ENCODE measurements at regions not wholly inside any gene's neighbourhood (a gene's known extent, or its start where the extent isn't known, plus 50 kb on each side); places are given as distances from the start of the nearest gene placed in this dataset.

DNA sequence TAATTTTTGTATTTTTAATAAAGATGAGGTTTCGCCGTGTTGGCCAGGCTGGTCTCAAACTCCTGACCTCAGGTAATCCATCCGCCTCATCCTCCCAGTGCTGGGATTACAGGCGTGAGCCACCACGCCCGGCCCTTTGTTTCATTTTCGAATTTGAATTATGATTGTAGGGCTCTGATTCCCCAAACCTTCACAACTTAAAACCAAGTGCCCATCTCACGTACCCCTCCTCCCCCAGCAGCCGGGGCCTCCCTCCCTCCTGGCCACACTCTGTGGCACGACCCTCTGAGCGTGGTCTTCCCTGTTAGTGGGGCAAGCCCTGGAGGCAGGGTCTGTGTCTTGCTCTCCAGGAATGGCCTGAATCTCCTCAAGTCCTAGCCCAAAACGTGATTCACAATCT lies 166.5 kb downstream of the ASB1 start:
- H3K4me3 ChIP-seq (ENCODE audit: low read depth, low read length), result no peak overlapping the region
- DNase-seq (ENCODE audit: low read depth), result no peak
- TF ChIP-seq, protein P1, sequence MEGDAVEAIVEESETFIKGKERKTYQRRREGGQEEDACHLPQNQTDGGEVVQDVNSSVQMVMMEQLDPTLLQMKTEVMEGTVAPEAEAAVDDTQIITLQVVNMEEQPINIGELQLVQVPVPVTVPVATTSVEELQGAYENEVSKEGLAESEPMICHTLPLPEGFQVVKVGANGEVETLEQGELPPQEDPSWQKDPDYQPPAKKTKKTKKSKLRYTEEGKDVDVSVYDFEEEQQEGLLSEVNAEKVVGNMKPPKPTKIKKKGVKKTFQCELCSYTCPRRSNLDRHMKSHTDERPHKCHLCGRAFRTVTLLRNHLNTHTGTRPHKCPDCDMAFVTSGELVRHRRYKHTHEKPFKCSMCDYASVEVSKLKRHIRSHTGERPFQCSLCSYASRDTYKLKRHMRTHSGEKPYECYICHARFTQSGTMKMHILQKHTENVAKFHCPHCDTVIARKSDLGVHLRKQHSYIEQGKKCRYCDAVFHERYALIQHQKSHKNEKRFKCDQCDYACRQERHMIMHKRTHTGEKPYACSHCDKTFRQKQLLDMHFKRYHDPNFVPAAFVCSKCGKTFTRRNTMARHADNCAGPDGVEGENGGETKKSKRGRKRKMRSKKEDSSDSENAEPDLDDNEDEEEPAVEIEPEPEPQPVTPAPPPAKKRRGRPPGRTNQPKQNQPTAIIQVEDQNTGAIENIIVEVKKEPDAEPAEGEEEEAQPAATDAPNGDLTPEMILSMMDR (IDR thresholded peaks at IDR 0.05; ENCODE audit: insufficient read depth, low read depth, low read length, missing control alignments), result no peak

DNA sequence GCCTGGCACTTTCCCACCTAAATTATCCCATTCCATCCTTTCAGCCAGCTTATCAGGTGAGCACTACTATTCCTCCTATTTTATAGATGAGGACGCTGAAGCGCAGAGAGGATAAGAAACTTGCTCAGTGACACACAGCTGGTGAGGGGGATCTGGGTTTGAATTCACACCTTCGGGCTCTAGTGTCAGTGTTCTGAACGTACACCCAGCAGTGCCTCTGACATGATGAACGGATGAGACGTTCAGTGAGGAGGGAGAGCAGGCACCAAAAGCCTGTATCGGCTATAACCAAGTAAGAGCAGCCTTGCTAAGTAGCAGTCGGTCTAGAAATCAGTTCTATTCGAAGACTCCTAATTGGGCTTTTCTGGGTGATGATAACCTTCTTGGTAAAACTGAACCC lies 167.0 kb downstream of the ASB1 start:
- no peak overlapping the region for H3K4me3 ChIP-seq (ENCODE audit: low read depth, low read length)
- TF ChIP-seq, protein P1 (IDR thresholded peaks at IDR 0.05; ENCODE audit: insufficient read depth, low read depth, low read length, missing control alignments), result no peak
- no peak for DNase-seq (ENCODE audit: low read depth)

DNA sequence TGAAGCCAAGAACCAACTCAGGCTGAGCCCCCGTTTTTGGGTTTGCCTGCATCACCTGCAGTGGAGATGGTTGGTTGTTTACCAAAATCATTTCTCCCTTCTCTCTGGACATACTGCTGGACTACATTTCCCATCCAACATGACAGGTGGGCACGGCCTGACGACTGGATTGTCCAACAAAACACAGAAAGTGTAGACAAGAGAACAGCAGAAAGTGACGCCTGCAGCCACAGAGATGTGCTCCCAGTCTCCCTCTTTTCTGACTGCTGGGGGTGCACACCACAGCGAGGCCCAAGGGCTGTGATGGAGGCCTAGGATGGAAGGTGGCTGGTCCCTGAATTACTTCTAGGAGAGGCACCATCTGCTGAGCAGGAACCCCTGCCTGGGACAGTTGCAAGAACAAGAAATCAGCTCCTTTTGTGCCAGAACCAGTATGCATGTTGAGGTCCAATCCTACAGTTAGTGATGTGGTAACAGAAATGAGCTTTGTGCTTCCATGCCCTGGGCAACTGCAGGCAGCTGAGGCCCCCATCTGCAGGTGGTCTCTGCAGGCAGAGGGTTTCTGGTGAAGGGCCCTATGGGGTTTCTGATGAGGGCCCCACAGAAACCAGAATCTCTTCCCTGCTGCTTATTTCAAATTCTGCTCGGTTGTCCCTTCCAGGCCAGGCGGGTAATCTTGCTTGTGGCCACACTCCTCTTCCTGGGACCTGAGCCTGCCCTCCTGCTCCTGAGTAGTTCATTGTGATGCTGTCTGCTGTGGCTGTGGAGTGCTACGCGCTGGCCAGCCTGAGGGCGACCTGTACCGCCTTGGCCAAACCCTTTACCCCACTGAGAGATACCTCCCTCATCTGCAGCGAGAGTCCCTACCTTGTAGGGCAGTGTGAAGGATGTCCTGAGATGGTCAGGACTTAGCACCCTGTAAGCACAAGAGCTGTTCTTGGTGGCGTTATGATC lies 168.3 kb downstream of the ASB1 start:
- no peak overlapping the region for H3K4me3 ChIP-seq (ENCODE audit: low read depth, low read length)
- TF ChIP-seq, protein P1 (IDR thresholded peaks at IDR 0.05; ENCODE audit: insufficient read depth, low read depth, low read length, missing control alignments), result no peak
- no peak for DNase-seq (ENCODE audit: low read depth)

DNA sequence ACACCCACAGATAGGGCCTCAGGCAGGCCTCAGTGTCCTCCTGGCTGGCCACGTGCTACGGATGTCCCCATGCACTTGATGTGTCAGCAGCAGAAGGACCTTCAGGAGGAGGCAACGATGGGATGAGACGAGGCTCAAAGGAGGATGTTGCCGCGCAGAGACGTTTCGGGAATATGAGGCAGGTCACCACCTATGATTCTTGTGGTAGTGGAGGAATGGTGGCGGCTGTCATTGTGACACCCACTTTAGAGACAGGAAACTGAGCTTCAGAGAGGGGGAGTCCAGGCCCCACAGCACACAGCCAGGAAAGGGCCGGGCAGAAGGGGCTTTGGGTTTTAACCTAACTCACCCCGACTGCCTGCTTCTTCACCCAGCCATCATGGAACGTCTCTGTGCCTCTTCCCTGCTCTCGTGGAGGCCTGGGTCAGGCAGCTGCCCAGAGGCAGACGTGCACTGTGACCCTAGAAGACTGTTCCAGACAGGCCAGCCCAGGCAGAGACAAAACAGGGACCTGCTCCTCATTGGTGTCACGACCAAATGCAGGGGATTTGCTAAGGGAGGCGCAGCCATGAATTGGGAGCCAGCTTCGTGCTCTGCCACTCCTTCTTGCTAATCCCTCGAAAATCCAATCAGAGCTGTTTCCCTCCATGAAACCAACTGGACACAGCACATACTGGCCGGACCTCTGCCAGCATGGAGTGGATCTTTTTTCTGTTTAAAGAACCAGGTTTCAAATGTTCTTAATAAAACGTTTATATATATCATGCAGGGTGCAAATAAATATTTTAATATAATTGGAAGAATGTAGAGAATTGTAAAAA lies 169.2 kb downstream of the ASB1 start:
- TF ChIP-seq, protein P1 (IDR thresholded peaks at IDR 0.05; ENCODE audit: insufficient read depth, low read depth, low read length, missing control alignments), result no peak
- H3K4me3 ChIP-seq (ENCODE audit: low read depth, low read length), result no peak overlapping the region
- DNase-seq (ENCODE audit: low read depth), result no peak

DNA sequence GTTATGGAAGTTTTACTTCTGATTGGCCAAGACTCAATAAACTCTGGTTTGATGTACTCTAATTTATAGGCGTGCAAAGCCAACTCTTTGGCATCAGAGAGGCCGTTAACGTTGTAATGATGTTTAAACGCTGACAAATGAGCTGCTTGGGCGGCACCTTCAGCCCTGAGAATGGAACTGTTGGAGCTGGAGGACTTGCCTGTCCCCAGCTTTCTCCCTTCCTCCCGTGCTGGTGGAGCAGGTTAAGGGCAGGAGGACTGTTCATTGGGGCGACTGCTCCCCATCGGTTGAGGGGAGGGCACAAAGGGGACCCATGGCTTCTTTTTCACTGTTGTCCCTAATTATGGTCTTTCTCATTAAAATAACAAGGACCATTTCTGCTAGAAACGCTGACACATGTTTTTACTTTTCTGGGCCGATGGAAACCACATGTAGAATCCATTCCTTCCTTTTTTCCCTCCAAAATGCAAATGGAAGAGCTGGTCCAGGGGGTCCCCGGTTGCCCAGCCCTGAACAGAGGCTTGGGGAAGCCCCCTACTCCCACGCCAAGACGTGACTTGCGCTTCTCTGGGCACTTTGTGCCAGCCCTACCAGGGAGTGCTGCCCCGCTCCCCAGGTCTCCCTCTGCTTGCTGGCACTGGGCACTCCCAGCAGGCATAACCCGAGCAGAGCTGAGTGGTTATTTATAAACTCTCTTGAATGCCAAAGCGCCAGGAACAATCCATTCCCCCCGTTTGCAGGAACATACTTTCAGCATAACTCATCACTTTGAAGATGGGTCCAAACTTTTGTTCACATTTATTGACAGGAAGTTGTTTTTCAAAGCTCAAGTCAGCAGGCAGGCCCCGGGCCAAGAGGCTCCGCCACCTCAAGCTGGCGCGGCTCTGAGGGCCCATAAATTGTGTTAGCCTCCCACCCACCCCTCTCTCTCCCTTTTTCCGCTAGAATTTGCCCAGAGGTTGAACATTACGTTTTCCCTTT lies 170.1 kb downstream of the ASB1 start:
- no peak overlapping the region for H3K4me3 ChIP-seq (ENCODE audit: low read depth, low read length)
- TF ChIP-seq, protein P1 (IDR thresholded peaks at IDR 0.05; ENCODE audit: insufficient read depth, low read depth, low read length, missing control alignments), result no peak
- no peak for DNase-seq (ENCODE audit: low read depth)
